Gastroesophageal sphincter (tissue), 4 donors: ENCODE measurements at regions not wholly inside any gene's neighbourhood (a gene's known extent, or its start where the extent isn't known, plus 50 kb on each side); places are given as distances from the start of the nearest gene placed in this dataset.

Source experiments
- ATAC-seq: fragments of 150-250 bp; one replicate; pipeline ENCODE4 v1.9.1; 2016; ENCODE audit warnings: mild to moderate bottlenecking, moderate library complexity
- H3K27ac ChIP-seq, 4 donors: fragments of 200-600 bp; sonication (generic) in 3 of 4; 1 replicate in 3 of 4; 2 replicates in 1 of 4; pipeline ENCODE4 v1.5.1; 2016 to 2019
- H3K27me3 ChIP-seq: fragments of 200-600 bp; sonication (generic); one replicate; pipeline ENCODE4 v1.5.1; 2019
- H3K36me3 ChIP-seq, 2 donors: fragments of 200-600 bp; sonication (generic); one replicate each; pipeline ENCODE4 v1.5.1; 2019; ENCODE audit warnings: control low read depth in 1 of 2
- H3K4me1 ChIP-seq, 3 donors: fragments of 200-600 bp; sonication (generic); 1 replicate in 2 of 3; 2 replicates in 1 of 3; pipeline ENCODE4 v1.5.1; 2016 to 2019; ENCODE audit warnings: control low read depth in 2 of 3
- H3K4me3 ChIP-seq, 2 donors: fragments of 200-600 bp; sonication (generic); one replicate each; pipeline ENCODE4 v1.5.1; 2019; ENCODE audit warnings: mild to moderate bottlenecking in 1 of 2, moderate library complexity in 1 of 2
- H3K9me3 ChIP-seq, 3 donors: fragments of 200-600 bp; sonication (generic); one replicate each; pipeline ENCODE4 v1.5.1; 2017 to 2019; ENCODE audit warnings: control low read depth in 2 of 3
- CTCF ChIP-seq, 4 experiments: fragments of 200-600 bp in 2 of 4; fragments of 450-650 bp in 2 of 4; sonication (generic) in 1 of 4; IDR thresholded peaks; one replicate each; pipeline ENCODE4 v1.5.1; 2017 to 2019; ENCODE audit warnings: antibody characterized with exemption in 4 of 4, mild to moderate bottlenecking in 2 of 4, moderate library complexity in 2 of 4
- EP300 ChIP-seq: sonication (generic); formaldehyde crosslinking; IDR thresholded peaks from one replicate; pipeline ENCODE4 v1.6.1; 2017; ENCODE audit warnings: antibody characterized with exemption, mild to moderate bottlenecking
- POLR2A ChIP-seq, 2 donors: fragments of 450-650 bp; IDR thresholded peaks; one replicate each; pipeline ENCODE4 v1.6.1; 2017; ENCODE audit warnings: antibody characterized with exemption in 2 of 2, mild to moderate bottlenecking in 2 of 2, moderate library complexity in 1 of 2
- POLR2AphosphoS5 ChIP-seq: sonication (generic); formaldehyde crosslinking; IDR thresholded peaks from one replicate; pipeline ENCODE4 v1.6.1; 2017; ENCODE audit warnings: antibody characterized with exemption
- WGBS, 2 donors: methylation state at CpG; one replicate each; pipeline ENCODE4 v1.1.5; 2018; ENCODE audit warnings: low coverage in 1 of 2; 5-methylcytosine and 5-hydroxymethylcytosine counted together

GRCh38 chr13:33756929-33757328, 61.0 kb upstream of the RFC3 start:
- TF ChIP-seq POLR2A (IDR thresholded peaks at IDR 0.05) (no peak), EP300 (no peak), POLR2AphosphoS5 (no peak), CTCF (IDR thresholded peaks at IDR 0.05) (no peak)
- H3K9me3 ChIP-seq, result no peaks in the 10 kb centered on the region
- no peaks in the 10 kb centered on the region for H3K27me3 ChIP-seq
- no peak overlapping the region for H3K27ac ChIP-seq
- H3K4me3 ChIP-seq, result no peak overlapping the region
- 89% methylated on average over 3 of the region's 3 CpGs for WGBS, 2 donors
- ATAC-seq, result no peak
- H3K4me1 ChIP-seq, result no peaks in the 10 kb centered on the region
- H3K36me3 ChIP-seq, result no peaks in the 10 kb centered on the region

GRCh38 chr13:33757713-33758112, 60.2 kb upstream of the RFC3 start:
- H3K4me1 ChIP-seq, result no peaks in the 10 kb centered on the region
- WGBS, 2 donors, result 60 to 64% methylated on average over 2 of the region's 2 CpGs
- no peaks in the 10 kb centered on the region for H3K9me3 ChIP-seq
- H3K4me3 ChIP-seq, result no peak overlapping the region
- no peak for ATAC-seq
- H3K27ac ChIP-seq, result no peak overlapping the region
- no peaks in the 10 kb centered on the region for H3K27me3 ChIP-seq
- TF ChIP-seq POLR2A (IDR thresholded peaks at IDR 0.05), result no peak
- no peak for TF ChIP-seq CTCF (IDR thresholded peaks at IDR 0.05)
- TF ChIP-seq EP300, result no peak
- no peak for TF ChIP-seq POLR2AphosphoS5
- no peaks in the 10 kb centered on the region for H3K36me3 ChIP-seq

- Histone ChIP-seq H3K27ac (no peak overlapping the region), H3K9me3 (no peaks in the 10 kb centered on the region), H3K27me3 (no peaks in the 10 kb centered on the region), H3K36me3 (no peaks in the 10 kb centered on the region), H3K4me1 (no peaks in the 10 kb centered on the region), H3K4me3 (no peak overlapping the region)
- TF ChIP-seq POLR2A (IDR thresholded peaks at IDR 0.05) (no peak), POLR2AphosphoS5 (no peak), CTCF (IDR thresholded peaks at IDR 0.05) (no peak), EP300 (no peak)
- ATAC-seq, result no peak
Observed at GRCh38 chr13:33758113-33758512, 59.8 kb upstream of the RFC3 start.

GRCh38 chr13:33761740-33762139, 56.2 kb upstream of the RFC3 start:
- Histone ChIP-seq H3K9me3 (no peaks in the 10 kb centered on the region), H3K36me3 (no peaks in the 10 kb centered on the region), H3K27ac (no peak overlapping the region), H3K4me1 (no peaks in the 10 kb centered on the region), H3K4me3 (no peak overlapping the region), H3K27me3 (no peaks in the 10 kb centered on the region)
- TF ChIP-seq EP300 (no peak), CTCF (IDR thresholded peaks at IDR 0.05) (no peak), POLR2A (IDR thresholded peaks at IDR 0.05) (no peak), POLR2AphosphoS5 (no peak)
- WGBS, 2 donors, result 55 to 58% methylated on average over 4 to 5 of the region's 6 CpGs
- ATAC-seq, result no peak

GRCh38 chr13:33763021-33763420, 54.9 kb upstream of the RFC3 start:
- no peak overlapping the region for H3K4me3 ChIP-seq
- no peaks in the 10 kb centered on the region for H3K36me3 ChIP-seq
- no peaks in the 10 kb centered on the region for H3K4me1 ChIP-seq
- no peak for ATAC-seq
- H3K27ac ChIP-seq, result no peak overlapping the region
- WGBS, 2 donors, result 71 to 81% methylated on average over 1 to 2 of the region's 2 CpGs
- no peaks in the 10 kb centered on the region for H3K9me3 ChIP-seq
- no peak for TF ChIP-seq POLR2AphosphoS5
- no peak for TF ChIP-seq POLR2A (IDR thresholded peaks at IDR 0.05)
- no peak for TF ChIP-seq CTCF (IDR thresholded peaks at IDR 0.05)
- no peak for TF ChIP-seq EP300
- no peaks in the 10 kb centered on the region for H3K27me3 ChIP-seq
